H1 (cell line): ENCODE measurements at regions not wholly inside any gene's neighbourhood (a gene's known extent, or its start where the extent isn't known, plus 50 kb on each side); places are given as distances from the start of the nearest gene placed in this dataset.

Experiments
- CEBPB ChIP-seq: IDR thresholded peaks from 2 replicates; pipeline ENCODE4 v1.6.1; 2012; ENCODE audit warnings: low read depth, low read length
- CHD7 ChIP-seq: fragments of 300-600 bp; sonication (generic); IDR thresholded peaks from 2 replicates; pipeline ENCODE4 v1.7.1; 2012; ENCODE audit warnings: low read length, moderate library complexity, mild to moderate bottlenecking, inconsistent platforms; ENCODE audit not compliant: insufficient replicate concordance
- NANOG ChIP-seq: IDR thresholded peaks from 2 replicates; pipeline ENCODE4 v1.6.1; 2011; ENCODE audit warnings: low read length, low read depth, mild to moderate bottlenecking, inconsistent platforms; ENCODE audit not compliant: insufficient read depth, poor library complexity, severe bottlenecking
- SP2 ChIP-seq: IDR thresholded peaks from 2 replicates; pipeline ENCODE4 v1.6.1; 2012; ENCODE audit warnings: mild to moderate bottlenecking, low read length, inconsistent platforms
- TAF1 ChIP-seq: IDR thresholded peaks from 2 replicates; pipeline ENCODE4 v1.6.1; 2011; ENCODE audit warnings: mild to moderate bottlenecking, low read depth, low read length
- USF2 ChIP-seq: IDR thresholded peaks from 2 replicates; pipeline ENCODE4 v1.6.1; 2011; ENCODE audit warnings: low read length, improper control_type of control experiment

GRCh38 chr3:176071943-176072342 lies 1125.3 kb downstream of the TBL1XR1 start (continued):
- TF ChIP-seq CHD7: no peak
- TF ChIP-seq USF2: no peak
- no peak for TF ChIP-seq CEBPB
- TF ChIP-seq NANOG: no peak
- TF ChIP-seq SP2: no peak
- no peak for TF ChIP-seq TAF1
